H1 (cell line): ENCODE measurements at regions not wholly inside any gene's neighbourhood (a gene's known extent, or its start where the extent isn't known, plus 50 kb on each side); places are given as distances from the start of the nearest gene placed in this dataset.

Source experiments
- CTCF ChIA-PET: fragments of 300-600 bp; sonication (Branson Sonifier 250); formaldehyde crosslinking; loops from one replicate; lab custom pipeline; 2021; ENCODE audit not compliant: partially characterized antibody; lab: Charles Lee
- POLR2A ChIA-PET: fragments of 300-600 bp; sonication (Branson Sonifier 250); formaldehyde crosslinking; loops from one replicate; lab custom pipeline; 2021; ENCODE audit warnings: inconsistent platforms; ENCODE audit not compliant: partially characterized antibody; lab: Charles Lee
- DNase-seq, 2 experiments: peaks; one replicate each; pipeline versions ENCODE4 v3.0.0 to v3.0.0-alpha.2; 2010 to 2022; ENCODE audit warnings: low spot score in 2 of 2, low read depth in 1 of 2, mixed read lengths in 1 of 2
- FAIRE-seq: peaks from 2 replicates; lab custom pipeline; 2011; peaks lifted over from hg19 to GRCh38; lab: Jason Lieb, UNC
- H2AFZ ChIP-seq: 2 replicates; pipeline ENCODE4 v1.8.1; 2012; ENCODE audit warnings: low read length, inconsistent platforms
- H2AK5ac ChIP-seq: 2 replicates; pipeline ENCODE4 v1.6.1; 2013; ENCODE audit warnings: low read depth, low read length
- H2BK120ac ChIP-seq: replicated peaks from 2 replicates; pipeline ENCODE3; 2013; ENCODE audit warnings: low read depth, low read length, inconsistent platforms
- H2BK12ac ChIP-seq: 2 replicates; pipeline ENCODE4 v1.6.1; 2013; ENCODE audit warnings: low read depth, low read length
- H2BK15ac ChIP-seq: 2 replicates; pipeline ENCODE4 v1.6.1; 2013; ENCODE audit warnings: low read length
- H2BK20ac ChIP-seq: 2 replicates; pipeline ENCODE4 v1.6.1; 2013; ENCODE audit warnings: low read length
- H2BK5ac ChIP-seq: 2 replicates; pipeline ENCODE4 v1.6.1; 2013; ENCODE audit warnings: low read depth, low read length
- H3K14ac ChIP-seq: 2 replicates; pipeline ENCODE4 v1.6.1; 2013; ENCODE audit warnings: inconsistent platforms; ENCODE audit not compliant: insufficient read length
- H3K18ac ChIP-seq: 2 replicates; pipeline ENCODE4 v1.6.1; 2013; ENCODE audit warnings: low read length; ENCODE audit errors: extremely low read depth
- H3K23ac ChIP-seq: 2 replicates; pipeline ENCODE4 v1.6.1; 2013; ENCODE audit warnings: inconsistent platforms; ENCODE audit not compliant: insufficient read length
- H3K23me2 ChIP-seq: 2 replicates; pipeline ENCODE4 v1.6.1; 2013; ENCODE audit warnings: low read depth, low read length
- H3K27ac ChIP-seq: 2 replicates; pipeline ENCODE4 v1.6.1; 2011; ENCODE audit warnings: low read depth, low read length, inconsistent platforms
- H3K27me3 ChIP-seq, 4 experiments: replicated peaks in 1 of 4; 1 replicate in 1 of 4; 2 replicates in 3 of 4; pipeline versions ENCODE4 v1.6.1 to v1.8.1; 2011 to 2013; ENCODE audit warnings: low read length in 3 of 4, mild to moderate bottlenecking in 3 of 4, inconsistent platforms in 2 of 4, mixed read lengths in 2 of 4, moderate library complexity in 1 of 4; ENCODE audit not compliant: control insufficient read depth in 3 of 4, insufficient read depth in 3 of 4; ENCODE audit errors: extremely low read depth in 1 of 4
- H3K36me3 ChIP-seq, 4 experiments: 2 replicates each; pipeline versions ENCODE4 v1.6.1 to v1.8.1; 2011 to 2013; ENCODE audit warnings: mild to moderate bottlenecking in 4 of 4, low read length in 3 of 4, moderate library complexity in 2 of 4, control low read depth in 1 of 4, inconsistent platforms in 1 of 4; ENCODE audit not compliant: insufficient read depth in 4 of 4, control insufficient read depth in 2 of 4
- H3K4ac ChIP-seq: replicated peaks from 2 replicates; pipeline ENCODE3; 2013; ENCODE audit warnings: low read length, low read depth, mixed read lengths, inconsistent platforms; ENCODE audit not compliant: insufficient read length
- H3K4me1 ChIP-seq, 4 experiments: replicated peaks in 1 of 4; 1 replicate in 1 of 4; 2 replicates in 3 of 4; pipeline versions ENCODE4 v1.6.1 to v1.8.1; 2011 to 2013; ENCODE audit warnings: low read length in 3 of 4, inconsistent platforms in 2 of 4, mixed read lengths in 1 of 4; ENCODE audit not compliant: insufficient read depth in 4 of 4, control insufficient read depth in 3 of 4
- H3K4me2 ChIP-seq, 2 experiments: 2 replicates each; pipeline versions ENCODE4 v1.6.1 to v1.8.1; 2011 to 2013; ENCODE audit warnings: low read depth in 2 of 2, low read length in 2 of 2, control low read depth in 1 of 2, inconsistent platforms in 1 of 2, mild to moderate bottlenecking in 1 of 2; ENCODE audit not compliant: insufficient read depth in 1 of 2
- H3K4me3 ChIP-seq, 4 experiments: fragments of 200-600, 300-600 bp in 1 of 4; sonication (generic), shearing (Covaris generic), sonication (Bioruptor Twin) in 1 of 4; 2 replicates each; pipeline versions ENCODE4 v1.5.1 to v1.8.1; 2011 to 2016; ENCODE audit warnings: low read length in 4 of 4, low read depth in 3 of 4, control low read depth in 2 of 4, inconsistent platforms in 2 of 4, mild to moderate bottlenecking in 2 of 4, mixed read lengths in 1 of 4, moderate library complexity in 1 of 4; ENCODE audit not compliant: insufficient read depth in 2 of 4; ENCODE audit errors: extremely low read depth in 1 of 4
- H3K56ac ChIP-seq: replicated peaks from 2 replicates; pipeline ENCODE3; 2013; ENCODE audit warnings: low read depth, mild to moderate bottlenecking, mixed read lengths, low read length, inconsistent platforms; ENCODE audit not compliant: insufficient read length
- H3K79me1 ChIP-seq: 2 replicates; pipeline ENCODE4 v1.6.1; 2013; ENCODE audit warnings: low read depth, low read length, control low read depth
- H3K79me2 ChIP-seq, 2 experiments: 2 replicates each; pipeline versions ENCODE4 v1.6.1 to v1.8.1; 2012 to 2013; ENCODE audit warnings: low read length in 2 of 2, mild to moderate bottlenecking in 2 of 2, inconsistent platforms in 1 of 2; ENCODE audit not compliant: insufficient read depth in 2 of 2, control insufficient read depth in 1 of 2
- H3K9ac ChIP-seq, 4 experiments: replicated peaks in 1 of 4; 1 replicate in 1 of 4; 2 replicates in 3 of 4; pipeline versions ENCODE4 v1.6.1 to v1.8.1; 2011 to 2013; ENCODE audit warnings: low read depth in 3 of 4, low read length in 3 of 4, control low read depth in 2 of 4, mild to moderate bottlenecking in 2 of 4, moderate library complexity in 2 of 4, inconsistent platforms in 1 of 4; ENCODE audit errors: extremely low read depth in 1 of 4
- H3K9me3 ChIP-seq, 2 experiments: 2 replicates each; pipeline versions ENCODE4 v1.6.1 to v1.8.1; 2012 to 2013; ENCODE audit warnings: mild to moderate bottlenecking in 2 of 2, moderate library complexity in 2 of 2, control low read depth in 1 of 2, inconsistent platforms in 1 of 2, low read depth in 1 of 2, low read length in 1 of 2, mixed read lengths in 1 of 2; ENCODE audit not compliant: insufficient read depth in 2 of 2
- H4K20me1 ChIP-seq, 2 experiments: replicated peaks in 1 of 2; 2 replicates each; pipeline versions ENCODE3 to v1.8.1; 2011 to 2013; ENCODE audit warnings: inconsistent platforms in 2 of 2, low read length in 2 of 2, mild to moderate bottlenecking in 1 of 2; ENCODE audit not compliant: insufficient read depth in 2 of 2, control insufficient read depth in 1 of 2
- H4K5ac ChIP-seq: 2 replicates; pipeline ENCODE4 v1.6.1; 2013; ENCODE audit warnings: low read length, low read depth, mixed read lengths, inconsistent platforms; ENCODE audit not compliant: insufficient read length
- H4K8ac ChIP-seq: 2 replicates; pipeline ENCODE4 v1.8.0; 2013; ENCODE audit warnings: mild to moderate bottlenecking, moderate library complexity, low read length, inconsistent platforms; ENCODE audit not compliant: insufficient read depth; ENCODE audit errors: extremely low read depth
- H4K91ac ChIP-seq: replicated peaks from 2 replicates; pipeline ENCODE3; 2013; ENCODE audit warnings: low read length, mixed read lengths, inconsistent platforms; ENCODE audit not compliant: insufficient read length
- BRCA1 ChIP-seq: IDR thresholded peaks from 2 replicates; pipeline ENCODE4 v1.6.1; 2012; ENCODE audit warnings: low read depth, low read length, improper control_type of control experiment
- CBX5 ChIP-seq: fragments of 300-800, 300-1000 bp; sonication (generic); IDR thresholded peaks from 2 replicates; pipeline ENCODE4 v1.7.1; 2016; ENCODE audit warnings: antibody characterized with exemption, low read length, low read depth
- CREB1 ChIP-seq: IDR thresholded peaks from 2 replicates; pipeline ENCODE4 v1.6.1; 2012; ENCODE audit warnings: inconsistent platforms
- EP300 ChIP-seq, 2 experiments: IDR thresholded peaks; 1 replicate in 1 of 2; 2 replicates in 1 of 2; pipeline ENCODE4 v1.6.1; 2011 to 2012; ENCODE audit warnings: low read depth in 2 of 2, low read length in 2 of 2, mild to moderate bottlenecking in 2 of 2, borderline replicate concordance in 1 of 2, inconsistent platforms in 1 of 2, moderate library complexity in 1 of 2
- EZH2 ChIP-seq: fragments of 200-600 bp; sonication (generic); IDR thresholded peaks from 2 replicates; pipeline ENCODE4 v1.7.1; 2012; ENCODE audit warnings: low read depth, mild to moderate bottlenecking, moderate library complexity, low read length, inconsistent platforms; ENCODE audit not compliant: severe bottlenecking
- KDM1A ChIP-seq: fragments of 200-600, 300-600 bp; sonication (generic); IDR thresholded peaks from 2 replicates; pipeline ENCODE4 v1.7.1; 2016; ENCODE audit warnings: mild to moderate bottlenecking, low read length, borderline replicate concordance
- KDM5A ChIP-seq: fragments of 200-600 bp; IDR thresholded peaks from 2 replicates; pipeline ENCODE4 v1.7.1; 2012; ENCODE audit warnings: mild to moderate bottlenecking, low read length, inconsistent platforms, mixed read lengths
- MAFK ChIP-seq: IDR thresholded peaks from 2 replicates; pipeline ENCODE4 v1.6.1; 2012; ENCODE audit warnings: low read depth, mild to moderate bottlenecking, improper control_type of control experiment, low read length
- MAX ChIP-seq: IDR thresholded peaks from 2 replicates; pipeline ENCODE4 v1.6.1; 2012; ENCODE audit warnings: inconsistent platforms
- RBBP5 ChIP-seq: IDR thresholded peaks from 2 replicates; pipeline ENCODE4 v1.7.1; 2012; ENCODE audit warnings: low read depth, mild to moderate bottlenecking, inconsistent platforms, low read length, moderate library complexity, borderline replicate concordance
- SIRT6 ChIP-seq: IDR thresholded peaks from one replicate; pipeline ENCODE4 v1.7.1; 2012; ENCODE audit warnings: low read length, inconsistent platforms
- SIX5 ChIP-seq: IDR thresholded peaks from 2 replicates; pipeline ENCODE4 v1.6.1; 2011; ENCODE audit warnings: mild to moderate bottlenecking, low read depth, low read length
- SP1 ChIP-seq: IDR thresholded peaks from 2 replicates; pipeline ENCODE4 v1.6.1; 2011; ENCODE audit warnings: low read depth, low read length
- SP2 ChIP-seq: IDR thresholded peaks from 2 replicates; pipeline ENCODE4 v1.6.1; 2012; ENCODE audit warnings: mild to moderate bottlenecking, low read length, inconsistent platforms
- TBP ChIP-seq: IDR thresholded peaks from 2 replicates; pipeline ENCODE4 v1.6.1; 2011; ENCODE audit warnings: low read depth, low read length, improper control_type of control experiment
- WGBS, 2 experiments: shearing (Covaris generic) in 1 of 2; methylation state at CpG; one replicate each; pipeline versions ENCODE4 v1.1.6 to v1.1.7; 2013 to 2015; ENCODE audit warnings: low lambda C conversion rate in 2 of 2, mixed read lengths in 2 of 2, inconsistent platforms in 1 of 2, low coverage in 1 of 2, missing lambda C conversion rate in 1 of 2; ENCODE audit not compliant: insufficient replicate concordance in 2 of 2, insufficient coverage in 1 of 2, insufficient read length in 1 of 2; ENCODE audit errors: extremely low coverage in 1 of 2, missing lambda C conversion rate in 1 of 2; 5-methylcytosine and 5-hydroxymethylcytosine counted together
- TF ChIP-seq, protein P1 (sequence below): IDR thresholded peaks from 2 replicates; pipeline ENCODE4 v1.6.1; 2011; ENCODE audit warnings: low read depth, mild to moderate bottlenecking, low read length; ENCODE audit not compliant: insufficient read depth

- DNase-seq (no peak), FAIRE-seq (no peak)
- Histone ChIP-seq H3K36me3 (no peaks in the 10 kb centered on the region), H3K18ac (no peak overlapping the region), H4K8ac (no peak overlapping the region), H3K14ac (no peak overlapping the region), H2BK15ac (no peak overlapping the region), H3K4me2 (no peak overlapping the region), H2AFZ (no peak overlapping the region), H3K79me1 (no peaks in the 10 kb centered on the region), H2BK12ac (no peak overlapping the region), H4K5ac (no peak overlapping the region), H3K27ac (no peak overlapping the region), H3K9ac (no peak overlapping the region), H2BK5ac (no peak overlapping the region), H3K79me2 (no peaks in the 10 kb centered on the region), H3K4ac (no peak overlapping the region), H3K27me3 (peaks cover 0 to 1% (median 0%) of the 10 kb centered on the region in 4 experiments; a peak in 1 of 7 replicates), H3K23ac (no peak overlapping the region), H3K4me1 (peaks cover 0 to 4% (median 0%) of the 10 kb centered on the region in 4 experiments; a peak in 1 of 7 replicates), H3K4me3 (no peak overlapping the region), H2BK120ac (no peak overlapping the region), H3K23me2 (no peaks in the 10 kb centered on the region), H4K91ac (no peak overlapping the region), H3K56ac (no peak overlapping the region), H3K9me3 (no peaks in the 10 kb centered on the region), H2BK20ac (no peak overlapping the region), H4K20me1 (no peaks in the 10 kb centered on the region), H2AK5ac (no peak overlapping the region)
- POLR2A ChIA-PET = no interaction called here
- WGBS, 2 experiments = 81% methylated on average over 2 of the region's 2 CpGs; no CpG with 5 or more reads in 1 of the 2 experiments
- TF ChIP-seq CBX5 = no peak
- no peak for TF ChIP-seq EP300 (IDR thresholded peaks at IDR 0.05; ENCODE audit: borderline replicate concordance in 1 of 2, low read depth in 2 of 2, low read length in 2 of 2)
- no peak for TF ChIP-seq KDM1A
- no peak for TF ChIP-seq MAFK
- no peak for TF ChIP-seq CREB1
- no peak for TF ChIP-seq SP1
- no peak for TF ChIP-seq TBP
- TF ChIP-seq EZH2 = no peak
- TF ChIP-seq MAX = no peak
- TF ChIP-seq, protein P1, sequence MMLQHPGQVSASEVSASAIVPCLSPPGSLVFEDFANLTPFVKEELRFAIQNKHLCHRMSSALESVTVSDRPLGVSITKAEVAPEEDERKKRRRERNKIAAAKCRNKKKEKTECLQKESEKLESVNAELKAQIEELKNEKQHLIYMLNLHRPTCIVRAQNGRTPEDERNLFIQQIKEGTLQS = no peak
- no peak for TF ChIP-seq SIX5
- no peak for TF ChIP-seq RBBP5
- TF ChIP-seq SP2 = no peak
- TF ChIP-seq SIRT6 = no peak
- no peak for TF ChIP-seq KDM5A
- no peak for TF ChIP-seq BRCA1
- CTCF ChIA-PET = no interaction called here
Measured at GRCh38 chr3:64924961-64925360, 237.2 kb upstream of the ADAMTS9 start.
